SH-SY5Y (cell line): ENCODE measurements at regions not wholly inside any gene's neighbourhood (a gene's known extent, or its start where the extent isn't known, plus 50 kb on each side); places are given as distances from the start of the nearest gene placed in this dataset.

ENCODE experiments used
- GATA2 ChIP-seq: IDR thresholded peaks from 2 replicates; pipeline ENCODE4 v1.6.1; 2011; ENCODE audit warnings: mild to moderate bottlenecking, low read depth, low read length
- GATA3 ChIP-seq: IDR thresholded peaks from 2 replicates; pipeline ENCODE4 v1.6.1; 2011; ENCODE audit warnings: low read depth, mild to moderate bottlenecking, low read length, moderate library complexity

DNA sequence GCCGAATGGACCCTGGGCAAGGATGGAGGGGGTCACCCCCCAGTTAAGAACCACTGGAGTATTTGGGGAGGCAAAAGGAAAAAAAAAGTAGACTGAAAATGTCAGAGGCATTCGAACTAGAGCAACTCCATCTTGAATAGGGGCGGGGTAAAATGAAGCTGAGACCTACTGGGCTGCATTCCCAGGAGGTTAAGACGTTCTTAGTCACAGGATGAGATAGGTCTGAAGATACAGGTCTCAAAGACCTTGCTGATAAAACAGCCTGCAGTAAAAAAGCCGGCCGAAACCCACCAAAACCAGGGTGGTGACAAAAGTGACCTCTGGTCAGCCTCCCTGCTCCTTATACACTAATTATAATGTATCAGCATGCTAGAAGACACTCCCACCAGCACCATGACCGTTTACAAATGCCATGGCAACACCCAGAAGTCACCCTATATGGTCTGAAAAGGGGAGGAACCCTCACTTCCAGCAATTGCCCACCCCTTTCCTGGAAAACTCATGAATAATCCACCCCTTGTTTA is 70.4 kb upstream of the KCNG1 start:
- TF ChIP-seq GATA2 (no peak), GATA3 (no peak)
